AG09309 (cell line): ENCODE measurements at regions not wholly inside any gene's neighbourhood (a gene's known extent, or its start where the extent isn't known, plus 50 kb on each side); places are given as distances from the start of the nearest gene placed in this dataset.

Experiments
- DNase-seq: peaks from one replicate; pipeline ENCODE4 v3.0.0-alpha.2; 2010; ENCODE audit warnings: low read depth
- H3K4me3 ChIP-seq: 2 replicates; pipeline ENCODE4 v1.5.1; 2011; ENCODE audit warnings: mild to moderate bottlenecking, low read depth, low read length, moderate library complexity; ENCODE audit not compliant: control insufficient read depth
- TF ChIP-seq, protein P1 (sequence below): IDR thresholded peaks from 2 replicates; pipeline ENCODE4 v1.5.1; 2011; ENCODE audit warnings: mild to moderate bottlenecking, low read depth, low read length, inconsistent platforms; ENCODE audit not compliant: insufficient read depth, control insufficient read depth; ENCODE audit errors: missing control alignments

DNA sequence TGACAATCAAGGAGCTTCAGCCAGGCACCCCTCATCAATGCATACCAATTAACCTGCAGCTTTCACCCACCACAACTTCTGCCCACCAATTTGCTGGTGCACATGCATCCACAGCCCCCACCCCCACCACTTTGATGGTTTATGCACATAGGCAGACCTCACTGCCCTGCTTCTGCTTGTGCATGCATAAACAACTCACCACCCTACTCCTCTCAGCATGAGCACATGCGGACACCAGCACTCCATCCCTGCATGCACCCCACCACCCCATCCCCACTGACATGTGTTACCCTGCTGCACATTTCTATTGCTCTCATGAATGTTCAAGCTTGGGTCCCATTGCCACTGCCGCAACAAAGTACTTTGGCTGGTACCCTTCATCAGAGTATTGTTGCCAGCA, 94.5 kb upstream of the GALNTL6 start:
- TF ChIP-seq, protein P1, sequence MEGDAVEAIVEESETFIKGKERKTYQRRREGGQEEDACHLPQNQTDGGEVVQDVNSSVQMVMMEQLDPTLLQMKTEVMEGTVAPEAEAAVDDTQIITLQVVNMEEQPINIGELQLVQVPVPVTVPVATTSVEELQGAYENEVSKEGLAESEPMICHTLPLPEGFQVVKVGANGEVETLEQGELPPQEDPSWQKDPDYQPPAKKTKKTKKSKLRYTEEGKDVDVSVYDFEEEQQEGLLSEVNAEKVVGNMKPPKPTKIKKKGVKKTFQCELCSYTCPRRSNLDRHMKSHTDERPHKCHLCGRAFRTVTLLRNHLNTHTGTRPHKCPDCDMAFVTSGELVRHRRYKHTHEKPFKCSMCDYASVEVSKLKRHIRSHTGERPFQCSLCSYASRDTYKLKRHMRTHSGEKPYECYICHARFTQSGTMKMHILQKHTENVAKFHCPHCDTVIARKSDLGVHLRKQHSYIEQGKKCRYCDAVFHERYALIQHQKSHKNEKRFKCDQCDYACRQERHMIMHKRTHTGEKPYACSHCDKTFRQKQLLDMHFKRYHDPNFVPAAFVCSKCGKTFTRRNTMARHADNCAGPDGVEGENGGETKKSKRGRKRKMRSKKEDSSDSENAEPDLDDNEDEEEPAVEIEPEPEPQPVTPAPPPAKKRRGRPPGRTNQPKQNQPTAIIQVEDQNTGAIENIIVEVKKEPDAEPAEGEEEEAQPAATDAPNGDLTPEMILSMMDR: no peak

DNA sequence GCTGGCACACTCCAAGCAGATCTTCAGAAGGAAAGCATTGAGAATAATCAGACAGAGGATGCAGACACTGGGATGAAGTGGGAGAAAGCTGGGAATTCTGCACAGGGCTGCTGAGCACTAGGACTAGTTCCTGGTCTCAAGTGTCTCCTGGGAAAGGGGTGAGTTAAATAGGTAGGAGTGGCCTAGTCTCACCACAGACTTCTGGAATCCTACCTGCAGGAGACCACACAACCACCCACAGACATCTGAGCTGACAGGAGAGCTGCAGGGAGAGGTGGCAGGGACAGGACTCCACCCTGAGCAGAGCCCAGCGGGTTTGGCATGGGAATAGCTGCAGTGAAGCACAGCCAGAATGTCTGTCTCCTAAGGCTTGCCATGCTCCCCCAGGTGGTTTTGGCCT, 95.1 kb upstream of the GALNTL6 start:
- DNase-seq: no peak
- H3K4me3 ChIP-seq: no peak overlapping the region
- TF ChIP-seq, protein P1: no peak

More for the DNA sequence above, 94.5 kb upstream of the GALNTL6 start:
- DNase-seq: no peak
- no peak overlapping the region for H3K4me3 ChIP-seq

DNA sequence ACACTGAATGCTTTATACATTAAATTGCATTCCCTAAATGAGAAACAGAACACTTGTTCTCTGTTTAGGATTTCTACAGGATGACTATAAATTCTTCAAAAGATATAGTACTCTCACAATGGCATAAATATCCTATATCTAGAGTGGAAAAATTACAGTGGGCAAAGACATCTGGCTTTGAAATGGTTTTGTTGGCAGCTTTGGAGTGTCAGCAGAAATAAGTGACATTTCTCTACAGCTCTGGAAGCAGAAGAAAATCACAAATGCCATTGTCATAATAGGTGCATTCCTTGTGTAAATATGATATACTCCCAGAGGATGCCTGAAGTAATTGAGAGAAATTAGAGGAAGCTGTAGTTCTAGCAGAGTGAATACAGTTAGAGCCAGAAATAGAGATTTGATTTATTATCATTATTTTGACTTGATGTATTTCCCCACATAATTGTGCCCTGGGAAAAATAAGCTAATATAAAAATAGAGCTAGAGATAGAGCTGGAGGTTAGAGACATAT, 95.9 kb upstream of the GALNTL6 start:
- no peak for DNase-seq
- TF ChIP-seq, protein P1: no peak
- no peak overlapping the region for H3K4me3 ChIP-seq

DNA sequence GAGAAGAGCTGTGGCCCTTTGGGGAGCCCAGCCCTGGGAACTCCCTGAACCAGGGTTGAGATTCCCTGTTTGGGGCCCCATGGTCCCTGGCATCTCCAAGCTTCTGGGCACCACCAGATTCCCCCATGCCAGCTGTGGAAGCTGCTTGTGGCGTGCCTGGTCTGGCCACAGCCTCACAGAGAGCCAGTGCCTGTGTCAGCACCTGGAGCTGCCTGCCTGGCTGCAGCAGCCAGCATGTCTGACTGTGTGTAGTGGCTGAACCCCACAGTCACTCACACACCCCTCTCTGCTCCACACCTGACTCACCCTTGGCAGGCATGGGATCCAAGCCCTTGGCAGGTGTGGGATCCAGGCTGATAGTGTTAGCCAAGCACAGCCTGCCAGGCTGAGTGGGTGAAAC, 97.2 kb upstream of the GALNTL6 start:
- no peak overlapping the region for H3K4me3 ChIP-seq
- TF ChIP-seq, protein P1: no peak
- DNase-seq: no peak

DNA sequence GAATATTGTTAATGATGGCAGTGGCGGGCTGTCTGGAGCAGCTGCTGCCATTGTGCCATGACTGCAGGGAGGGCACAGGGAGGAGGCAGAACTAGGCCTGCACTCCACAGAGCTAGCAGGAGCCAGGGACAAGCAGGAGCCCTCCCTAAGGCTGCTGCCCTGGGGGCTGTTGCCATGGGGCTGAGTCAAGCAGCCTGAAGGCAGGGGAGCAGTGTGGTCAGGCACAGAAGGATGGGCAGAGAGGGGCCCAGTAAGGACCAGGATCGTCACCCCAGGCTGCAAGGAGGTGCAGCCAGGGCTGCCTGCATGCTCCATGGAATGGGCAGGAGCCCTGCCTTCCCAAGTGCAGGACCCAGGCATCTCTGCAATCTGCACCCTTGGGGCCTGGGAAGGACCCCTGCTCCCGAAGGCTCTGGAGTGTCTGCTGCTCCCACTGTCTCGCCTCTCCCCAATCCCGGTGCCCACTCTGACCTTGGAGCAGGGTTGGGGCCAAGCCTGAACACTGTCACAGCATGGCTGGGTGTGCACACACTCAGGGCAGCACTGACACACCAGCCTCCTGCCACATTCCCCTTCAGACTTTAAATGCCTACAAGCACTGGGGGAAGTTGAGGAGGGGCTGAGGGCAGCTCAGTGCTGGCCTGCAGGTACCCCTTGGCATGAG, 98.3 kb upstream of the GALNTL6 start:
- no peak overlapping the region for H3K4me3 ChIP-seq
- TF ChIP-seq, protein P1: no peak
- DNase-seq: no peak

DNA sequence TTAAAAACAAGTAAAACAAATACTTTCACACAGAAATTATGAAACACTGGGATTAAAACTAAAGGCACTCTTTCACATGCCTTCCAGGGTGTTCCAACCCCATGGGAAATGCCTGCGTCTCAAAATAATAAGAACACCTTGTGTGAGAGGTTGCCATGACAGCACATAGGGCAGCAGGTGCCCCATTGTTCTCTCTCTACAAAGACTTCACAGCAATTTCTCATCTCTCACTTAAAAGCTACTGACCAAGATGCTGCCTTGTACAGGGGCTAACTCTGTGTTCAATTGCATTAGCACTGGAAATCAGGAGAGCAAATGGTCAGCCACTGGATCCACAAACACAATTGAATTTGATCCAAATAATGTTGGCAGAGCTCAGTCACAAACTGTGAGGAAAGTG, 102.5 kb upstream of the GALNTL6 start:
- no peak for DNase-seq
- TF ChIP-seq, protein P1: no peak
- no peak overlapping the region for H3K4me3 ChIP-seq
